Ovary (tissue), 7 donors: ENCODE measurements at regions not wholly inside any gene's neighbourhood (a gene's known extent, or its start where the extent isn't known, plus 50 kb on each side); places are given as distances from the start of the nearest gene placed in this dataset.

ENCODE experiments used
- DNase-seq, 5 donors: peaks; one replicate each; pipeline ENCODE4 v3.0.0-alpha.2; 2019 to 2020
- H3K27ac ChIP-seq, 2 donors: fragments of 200-600 bp; one replicate each; pipeline versions ENCODE4 v1.5.1 to v1.8.0; 2019 to 2022
- H3K27me3 ChIP-seq: fragments of 200-600 bp; one replicate; pipeline ENCODE4 v1.8.0; 2022
- H3K36me3 ChIP-seq: fragments of 200-600 bp; sonication (generic); one replicate; pipeline ENCODE4 v1.5.1; 2019
- H3K4me1 ChIP-seq: one replicate; pipeline ENCODE4 v1.8.1; 2013; ENCODE audit warnings: mild to moderate bottlenecking, moderate library complexity; ENCODE audit not compliant: insufficient read depth
- H3K4me3 ChIP-seq: fragments of 200-600 bp; sonication (generic); one replicate; pipeline ENCODE4 v1.5.1; 2017
- H3K9me3 ChIP-seq, 2 donors: fragments of 200-600 bp in 1 of 2; sonication (generic) in 1 of 2; one replicate each; pipeline versions ENCODE4 v1.5.1 to v1.8.1; 2013 to 2019; ENCODE audit warnings: mild to moderate bottlenecking in 1 of 2, moderate library complexity in 1 of 2
- EP300 ChIP-seq: sonication (generic); formaldehyde crosslinking; IDR thresholded peaks from one replicate; pipeline ENCODE4 v1.6.1; 2017; ENCODE audit warnings: antibody characterized with exemption
- POLR2A ChIP-seq: fragments of 450-650 bp; IDR thresholded peaks from one replicate; pipeline ENCODE4 v1.6.1; 2017; ENCODE audit warnings: antibody characterized with exemption, mild to moderate bottlenecking, moderate library complexity
- WGBS, 3 donors: extraction: QIAGEN DNeasy Blood & Tissue Kit in 1 of 3; methylation state at CpG; one replicate each; pipeline versions ENCODE4 v1.1.5 to v1.1.7; 2013 to 2017; 5-methylcytosine and 5-hydroxymethylcytosine counted together
- intact Hi-C, 4 donors: fragments of 100-400 bp; cut with DNase I; formaldehyde crosslinking; loops; one replicate each; pipeline versions ENCODE4 v1.11.0 to v1.15.1; 2022 to 2023
- TF ChIP-seq, protein P1 (sequence below), 3 donors: fragments of 450-650 bp in 2 of 3; fragments of 200-600 bp in 1 of 3; IDR thresholded peaks; one replicate each; pipeline versions ENCODE4 v1.5.1 to v1.8.0; 2016 to 2022; ENCODE audit warnings: antibody characterized with exemption in 3 of 3, mild to moderate bottlenecking in 1 of 3
- donor health status: DM: no; HTN: no; CAD: no; lungs with moderate emphysema.
- donor health status: DM: no; HTN: no; CAD: no.
- donor health status: Bipolar disorder and iron deficiency.
- donor health status: DM: no; HTN: no; CAD: no.
- donor health status: DM: yes; HTN: yes; CAD: no.

DNA sequence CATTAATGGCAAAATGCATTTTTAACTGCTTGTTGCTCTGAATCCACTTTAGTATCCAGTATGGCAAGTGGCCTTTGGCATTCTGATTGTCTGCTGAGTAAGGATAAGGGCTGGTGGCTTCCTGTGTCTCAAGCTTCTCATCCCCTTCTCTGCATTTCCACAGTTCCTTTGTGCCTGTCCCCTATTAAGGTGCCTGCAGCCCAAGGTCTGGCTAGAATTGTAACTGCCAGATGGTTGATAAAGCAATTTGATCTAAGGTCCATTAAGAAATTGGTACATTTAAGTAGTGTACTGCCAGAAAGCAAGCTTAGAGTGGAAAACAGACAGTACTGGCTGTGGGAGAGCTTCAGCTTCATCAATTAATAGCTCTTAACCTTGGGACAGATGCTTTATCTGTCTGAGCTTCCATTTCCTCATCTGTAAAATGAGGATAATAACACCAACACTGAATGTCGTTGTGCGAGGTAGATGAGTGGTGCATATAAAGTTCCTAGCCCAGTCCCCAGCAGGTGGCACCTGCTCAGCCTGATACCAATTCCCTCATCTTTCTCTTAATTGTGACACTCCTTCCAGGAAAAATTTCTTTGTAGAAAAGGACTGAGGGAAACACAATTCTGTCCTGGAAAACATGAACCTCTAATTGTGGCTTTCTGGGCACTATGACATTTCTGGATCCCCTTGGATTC lies 570.6 kb upstream of the GCFC2 start:
- WGBS, 3 donors: 74 to 86% (median 78%) methylated on average over 2 of the region's 2 CpGs
- no peak overlapping the region for H3K4me3 ChIP-seq
- H3K4me1 ChIP-seq: no peaks in the 10 kb centered on the region
- H3K27me3 ChIP-seq: no peaks in the 10 kb centered on the region
- intact Hi-C loops: no loop called here
- no peaks in the 10 kb centered on the region for H3K9me3 ChIP-seq
- DNase-seq: no peak
- TF ChIP-seq POLR2A (no peak), EP300 (no peak)
- TF ChIP-seq, protein P1, sequence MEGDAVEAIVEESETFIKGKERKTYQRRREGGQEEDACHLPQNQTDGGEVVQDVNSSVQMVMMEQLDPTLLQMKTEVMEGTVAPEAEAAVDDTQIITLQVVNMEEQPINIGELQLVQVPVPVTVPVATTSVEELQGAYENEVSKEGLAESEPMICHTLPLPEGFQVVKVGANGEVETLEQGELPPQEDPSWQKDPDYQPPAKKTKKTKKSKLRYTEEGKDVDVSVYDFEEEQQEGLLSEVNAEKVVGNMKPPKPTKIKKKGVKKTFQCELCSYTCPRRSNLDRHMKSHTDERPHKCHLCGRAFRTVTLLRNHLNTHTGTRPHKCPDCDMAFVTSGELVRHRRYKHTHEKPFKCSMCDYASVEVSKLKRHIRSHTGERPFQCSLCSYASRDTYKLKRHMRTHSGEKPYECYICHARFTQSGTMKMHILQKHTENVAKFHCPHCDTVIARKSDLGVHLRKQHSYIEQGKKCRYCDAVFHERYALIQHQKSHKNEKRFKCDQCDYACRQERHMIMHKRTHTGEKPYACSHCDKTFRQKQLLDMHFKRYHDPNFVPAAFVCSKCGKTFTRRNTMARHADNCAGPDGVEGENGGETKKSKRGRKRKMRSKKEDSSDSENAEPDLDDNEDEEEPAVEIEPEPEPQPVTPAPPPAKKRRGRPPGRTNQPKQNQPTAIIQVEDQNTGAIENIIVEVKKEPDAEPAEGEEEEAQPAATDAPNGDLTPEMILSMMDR (IDR thresholded peaks at IDR 0.05): no peak
- H3K36me3 ChIP-seq: no peaks in the 10 kb centered on the region
- H3K27ac ChIP-seq: no peak overlapping the region

DNA sequence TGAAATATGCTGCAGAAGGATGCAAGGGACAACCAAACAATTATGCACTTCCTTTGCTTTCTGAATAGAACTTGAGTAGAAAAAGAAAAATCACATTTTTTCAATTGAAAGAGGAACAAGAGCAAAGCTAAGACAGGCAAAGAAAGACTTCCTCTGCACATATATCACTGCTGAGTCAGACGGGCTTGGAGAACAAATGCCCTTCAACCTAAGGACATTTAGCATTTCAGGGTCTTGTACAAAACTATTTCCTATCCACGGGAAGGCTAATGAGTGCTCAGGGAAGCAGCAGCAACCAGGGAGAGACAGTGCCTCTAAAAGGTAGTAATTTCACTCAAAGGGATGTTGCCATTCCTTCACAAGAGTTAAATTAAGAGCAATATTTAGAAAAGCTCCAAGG lies 570.0 kb upstream of the GCFC2 start:
- TF ChIP-seq POLR2A: no peak
- TF ChIP-seq, protein P1 (IDR thresholded peaks at IDR 0.05): no peak
- no peak for TF ChIP-seq EP300
- intact Hi-C loops: no loop called here
- Histone ChIP-seq H3K27me3 (no peaks in the 10 kb centered on the region), H3K36me3 (no peaks in the 10 kb centered on the region), H3K9me3 (no peaks in the 10 kb centered on the region), H3K4me1 (no peaks in the 10 kb centered on the region), H3K4me3 (no peak overlapping the region), H3K27ac (no peak overlapping the region)
- 18 to 23% (median 21%) methylated on average over 2 of the region's 2 CpGs for WGBS, 3 donors
- DNase-seq: no peak

DNA sequence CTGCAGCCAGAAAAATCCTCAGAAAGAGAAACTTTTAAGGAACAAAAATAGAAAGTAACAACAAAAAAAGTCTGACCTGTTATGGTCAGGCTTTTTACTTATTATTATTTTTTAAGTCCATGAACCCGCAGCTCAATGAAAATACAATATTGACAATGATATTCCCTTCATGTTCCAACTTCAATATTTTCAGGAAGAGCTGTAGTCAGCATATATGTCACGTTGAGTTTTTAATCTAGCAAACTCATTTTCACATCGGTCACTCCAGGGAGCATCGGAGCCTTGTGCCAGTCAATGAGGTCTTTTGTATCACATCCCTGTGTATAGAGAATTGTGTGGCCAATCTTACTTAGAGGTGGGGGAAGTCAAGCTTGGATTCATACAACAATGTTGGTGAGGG lies 568.4 kb upstream of the GCFC2 start:
- no peak for DNase-seq
- H3K4me3 ChIP-seq: no peak overlapping the region
- TF ChIP-seq EP300: no peak
- no peak for TF ChIP-seq POLR2A
- TF ChIP-seq, protein P1 (IDR thresholded peaks at IDR 0.05): no peak
- H3K27me3 ChIP-seq: no peaks in the 10 kb centered on the region
- WGBS, 3 donors: 57 to 76% (median 61%) methylated on average over 4 of the region's 4 CpGs
- no peaks in the 10 kb centered on the region for H3K9me3 ChIP-seq
- no peaks in the 10 kb centered on the region for H3K36me3 ChIP-seq
- no peaks in the 10 kb centered on the region for H3K4me1 ChIP-seq
- no peak overlapping the region for H3K27ac ChIP-seq
- intact Hi-C loops: no loop called here

DNA sequence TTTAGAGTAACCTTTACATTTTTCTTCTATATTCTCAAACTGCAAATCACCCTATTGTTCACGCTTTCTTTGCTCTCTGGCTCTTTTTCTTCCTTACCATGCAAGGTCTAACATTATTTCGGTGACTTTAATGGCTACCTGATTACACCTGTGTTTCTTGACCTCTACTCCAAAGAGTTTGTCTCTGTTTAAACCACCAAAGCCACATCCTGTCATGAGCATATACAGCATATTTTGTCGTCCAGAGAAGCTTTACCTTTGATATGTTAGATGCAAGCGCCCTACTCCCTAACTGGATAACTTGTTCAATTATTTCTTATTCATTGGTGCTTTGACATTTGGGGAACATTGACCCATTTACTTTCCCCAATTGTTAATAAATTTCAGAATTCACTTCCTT lies 565.1 kb upstream of the GCFC2 start:
- Histone ChIP-seq H3K36me3 (no peaks in the 10 kb centered on the region), H3K27ac (no peak overlapping the region), H3K9me3 (no peaks in the 10 kb centered on the region), H3K27me3 (no peaks in the 10 kb centered on the region), H3K4me1 (no peaks in the 10 kb centered on the region), H3K4me3 (no peak overlapping the region)
- no peak for DNase-seq
- WGBS, 3 donors: 89 to 91% (median 89%) methylated on average over 4 of the region's 4 CpGs
- TF ChIP-seq, protein P1 (IDR thresholded peaks at IDR 0.05): no peak
- TF ChIP-seq POLR2A: no peak
- TF ChIP-seq EP300: no peak
- intact Hi-C loops: no loop called here
